A549 (cell line): ENCODE measurements at regions not wholly inside any gene's neighbourhood (a gene's known extent, or its start where the extent isn't known, plus 50 kb on each side); places are given as distances from the start of the nearest gene placed in this dataset.

Experiments
- CEBPB ChIP-seq, 2 experiments: fragments of >200 bp in 1 of 2; sonication (Bioruptor Twin) in 1 of 2; formaldehyde crosslinking in 1 of 2; IDR thresholded peaks; 2 replicates each; pipeline ENCODE4 v1.6.1; 2012 to 2016
- CTCF ChIP-seq: fragments of >200 bp; sonication (Bioruptor Twin); formaldehyde crosslinking; IDR thresholded peaks from 3 replicates; pipeline ENCODE4 v1.5.1; 2016

GRCh38 chr2:67048314-67048713 lies 348.8 kb upstream of the ETAA1 start:
- TF ChIP-seq CTCF (no peak), CEBPB (IDR thresholded peaks at IDR 0.05) (no peak)
